ENCODE measurements at regions not wholly inside any gene's neighbourhood (a gene's known extent, or its start where the extent isn't known, plus 50 kb on each side); places are given as distances from the start of the nearest gene placed in this dataset.

- TF ChIP-seq, protein P1, sequence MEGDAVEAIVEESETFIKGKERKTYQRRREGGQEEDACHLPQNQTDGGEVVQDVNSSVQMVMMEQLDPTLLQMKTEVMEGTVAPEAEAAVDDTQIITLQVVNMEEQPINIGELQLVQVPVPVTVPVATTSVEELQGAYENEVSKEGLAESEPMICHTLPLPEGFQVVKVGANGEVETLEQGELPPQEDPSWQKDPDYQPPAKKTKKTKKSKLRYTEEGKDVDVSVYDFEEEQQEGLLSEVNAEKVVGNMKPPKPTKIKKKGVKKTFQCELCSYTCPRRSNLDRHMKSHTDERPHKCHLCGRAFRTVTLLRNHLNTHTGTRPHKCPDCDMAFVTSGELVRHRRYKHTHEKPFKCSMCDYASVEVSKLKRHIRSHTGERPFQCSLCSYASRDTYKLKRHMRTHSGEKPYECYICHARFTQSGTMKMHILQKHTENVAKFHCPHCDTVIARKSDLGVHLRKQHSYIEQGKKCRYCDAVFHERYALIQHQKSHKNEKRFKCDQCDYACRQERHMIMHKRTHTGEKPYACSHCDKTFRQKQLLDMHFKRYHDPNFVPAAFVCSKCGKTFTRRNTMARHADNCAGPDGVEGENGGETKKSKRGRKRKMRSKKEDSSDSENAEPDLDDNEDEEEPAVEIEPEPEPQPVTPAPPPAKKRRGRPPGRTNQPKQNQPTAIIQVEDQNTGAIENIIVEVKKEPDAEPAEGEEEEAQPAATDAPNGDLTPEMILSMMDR (IDR thresholded peaks at IDR 0.05; ENCODE audit: insufficient read depth, low read depth, low read length) = no peak
- no peak for TF ChIP-seq EZH2 (IDR thresholded peaks at IDR 0.05; ENCODE audit: insufficient read depth, low read length)
Measured at GRCh38 chr21:15514073-15514946, 215.5 kb upstream of the USP25 start.

All from astrocyte (in vitro differentiated cells and primary cell).